HG03571 (cell line): ENCODE measurements at regions not wholly inside any gene's neighbourhood (a gene's known extent, or its start where the extent isn't known, plus 50 kb on each side); places are given as distances from the start of the nearest gene placed in this dataset.

Experiments used
- ATAC-seq: cut with Tn5 transposase; IDR thresholded peaks from one replicate; pipeline ENCODE4 v1.9.1; 2021; ENCODE audit not compliant: unreplicated experiment

GRCh38 chr12:127334912-127335644 lies 931.9 kb upstream of the TMEM132C start:
- no peak for ATAC-seq

GRCh38 chr12:127336416-127336815 lies 930.6 kb upstream of the TMEM132C start:
- no peak for ATAC-seq

GRCh38 chr12:127339065-127339464 lies 927.9 kb upstream of the TMEM132C start:
- ATAC-seq, result no peak

- ATAC-seq, result no peak
Observed at GRCh38 chr12:127340381-127340780, 926.6 kb upstream of the TMEM132C start.

GRCh38 chr12:127342861-127343260 lies 924.1 kb upstream of the TMEM132C start:
- no peak for ATAC-seq

GRCh38 chr12:127343940-127344339 lies 923.0 kb upstream of the TMEM132C start:
- ATAC-seq, result no peak

GRCh38 chr12:127351481-127352010 lies 915.4 kb upstream of the TMEM132C start:
- ATAC-seq, result no peak

- ATAC-seq, result no peak
Observed at GRCh38 chr12:127355061-127355841, 911.7 kb upstream of the TMEM132C start.

- no peak for ATAC-seq
Observed at GRCh38 chr12:127358888-127359287, 908.1 kb upstream of the TMEM132C start.

GRCh38 chr12:127360580-127360979 lies 906.4 kb upstream of the TMEM132C start:
- ATAC-seq, result no peak

- no peak for ATAC-seq
Observed at GRCh38 chr12:127362121-127362520, 904.8 kb upstream of the TMEM132C start.

GRCh38 chr12:127363392-127363791 lies 903.6 kb upstream of the TMEM132C start:
- no peak for ATAC-seq

- ATAC-seq, result no peak
Observed at GRCh38 chr12:127373559-127373958, 893.4 kb upstream of the TMEM132C start.

GRCh38 chr12:127374447-127374846 lies 892.5 kb upstream of the TMEM132C start:
- no peak for ATAC-seq

- no peak for ATAC-seq
Observed at GRCh38 chr12:127381043-127381668, 885.8 kb upstream of the TMEM132C start.

- ATAC-seq, result no peak
Observed at GRCh38 chr12:127381681-127382080, 885.3 kb upstream of the TMEM132C start.

- ATAC-seq, result no peak
Observed at GRCh38 chr12:127383281-127383680, 883.7 kb upstream of the TMEM132C start.

GRCh38 chr12:127386723-127387122 lies 880.2 kb upstream of the TMEM132C start:
- no peak for ATAC-seq

- no peak for ATAC-seq
Observed at GRCh38 chr12:127388985-127389384, 878.0 kb upstream of the TMEM132C start.

- ATAC-seq, result no peak
Observed at GRCh38 chr12:127389923-127390322, 877.0 kb upstream of the TMEM132C start.

GRCh38 chr12:127393465-127393864 lies 873.5 kb upstream of the TMEM132C start:
- ATAC-seq, result no peak

GRCh38 chr12:127393896-127394295 lies 873.1 kb upstream of the TMEM132C start:
- ATAC-seq, result no peak
